ENCODE measurements at regions not wholly inside any gene's neighbourhood (a gene's known extent, or its start where the extent isn't known, plus 50 kb on each side); places are given as distances from the start of the nearest gene placed in this dataset.

DNA sequence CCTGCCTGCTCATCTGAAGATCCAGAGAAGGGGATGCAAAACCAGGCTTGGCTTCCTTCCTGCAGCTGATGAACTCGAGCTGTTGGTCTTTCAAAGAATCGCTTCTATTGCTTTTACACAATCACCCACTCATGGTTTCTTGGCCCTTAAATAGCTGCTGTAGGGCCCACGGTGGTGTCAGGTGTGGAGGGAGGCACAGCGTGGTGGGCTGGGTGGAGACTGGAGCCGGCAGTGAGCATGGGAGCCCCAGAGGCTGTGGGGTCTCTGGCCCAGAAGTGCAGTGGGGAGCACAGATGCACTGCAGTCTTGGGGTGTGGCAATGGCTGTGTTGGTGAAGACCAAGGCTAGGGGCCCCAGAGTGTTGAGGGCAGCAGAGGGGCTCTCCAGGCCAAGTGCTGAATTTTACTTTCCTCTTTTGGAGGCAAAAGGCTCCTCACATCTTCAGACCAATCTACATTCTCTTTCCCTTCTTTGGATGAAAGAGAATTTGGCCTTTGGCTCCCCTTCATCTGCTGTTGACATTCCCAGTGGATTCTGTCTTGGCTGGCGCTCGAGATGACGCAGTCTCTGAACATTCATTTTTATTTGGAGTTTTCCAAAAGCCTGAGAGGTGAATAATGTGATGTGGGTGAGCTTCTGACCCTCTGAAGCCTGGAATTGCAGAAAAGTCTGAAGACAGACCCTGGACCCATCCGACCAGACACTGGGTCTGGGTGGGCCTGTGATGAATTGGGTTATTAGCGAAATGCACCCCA, 70.1 kb upstream of the ASB18 start:
- H3K4me3 Mint-ChIP-seq (ENCODE audit: low read depth), result no peak overlapping the region
- TF ChIP-seq, protein P1, sequence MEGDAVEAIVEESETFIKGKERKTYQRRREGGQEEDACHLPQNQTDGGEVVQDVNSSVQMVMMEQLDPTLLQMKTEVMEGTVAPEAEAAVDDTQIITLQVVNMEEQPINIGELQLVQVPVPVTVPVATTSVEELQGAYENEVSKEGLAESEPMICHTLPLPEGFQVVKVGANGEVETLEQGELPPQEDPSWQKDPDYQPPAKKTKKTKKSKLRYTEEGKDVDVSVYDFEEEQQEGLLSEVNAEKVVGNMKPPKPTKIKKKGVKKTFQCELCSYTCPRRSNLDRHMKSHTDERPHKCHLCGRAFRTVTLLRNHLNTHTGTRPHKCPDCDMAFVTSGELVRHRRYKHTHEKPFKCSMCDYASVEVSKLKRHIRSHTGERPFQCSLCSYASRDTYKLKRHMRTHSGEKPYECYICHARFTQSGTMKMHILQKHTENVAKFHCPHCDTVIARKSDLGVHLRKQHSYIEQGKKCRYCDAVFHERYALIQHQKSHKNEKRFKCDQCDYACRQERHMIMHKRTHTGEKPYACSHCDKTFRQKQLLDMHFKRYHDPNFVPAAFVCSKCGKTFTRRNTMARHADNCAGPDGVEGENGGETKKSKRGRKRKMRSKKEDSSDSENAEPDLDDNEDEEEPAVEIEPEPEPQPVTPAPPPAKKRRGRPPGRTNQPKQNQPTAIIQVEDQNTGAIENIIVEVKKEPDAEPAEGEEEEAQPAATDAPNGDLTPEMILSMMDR (IDR thresholded peaks at IDR 0.05; ENCODE audit: unreplicated experiment), result no peak
- no peak overlapping the region for H3K27ac Mint-ChIP-seq
- DNase-seq (ENCODE audit: low spot score, unreplicated experiment), result no peak
- H3K36me3 Mint-ChIP-seq (ENCODE audit: insufficient read depth), result peaks cover 16% of the 10 kb centered on the region
- no peaks in the 10 kb centered on the region for H3K9me3 Mint-ChIP-seq (ENCODE audit: low read depth)
- H3K27me3 Mint-ChIP-seq, result no peaks in the 10 kb centered on the region
- peaks cover 3% of the 10 kb centered on the region for H3K4me1 Mint-ChIP-seq (ENCODE audit: low read depth)

DNA sequence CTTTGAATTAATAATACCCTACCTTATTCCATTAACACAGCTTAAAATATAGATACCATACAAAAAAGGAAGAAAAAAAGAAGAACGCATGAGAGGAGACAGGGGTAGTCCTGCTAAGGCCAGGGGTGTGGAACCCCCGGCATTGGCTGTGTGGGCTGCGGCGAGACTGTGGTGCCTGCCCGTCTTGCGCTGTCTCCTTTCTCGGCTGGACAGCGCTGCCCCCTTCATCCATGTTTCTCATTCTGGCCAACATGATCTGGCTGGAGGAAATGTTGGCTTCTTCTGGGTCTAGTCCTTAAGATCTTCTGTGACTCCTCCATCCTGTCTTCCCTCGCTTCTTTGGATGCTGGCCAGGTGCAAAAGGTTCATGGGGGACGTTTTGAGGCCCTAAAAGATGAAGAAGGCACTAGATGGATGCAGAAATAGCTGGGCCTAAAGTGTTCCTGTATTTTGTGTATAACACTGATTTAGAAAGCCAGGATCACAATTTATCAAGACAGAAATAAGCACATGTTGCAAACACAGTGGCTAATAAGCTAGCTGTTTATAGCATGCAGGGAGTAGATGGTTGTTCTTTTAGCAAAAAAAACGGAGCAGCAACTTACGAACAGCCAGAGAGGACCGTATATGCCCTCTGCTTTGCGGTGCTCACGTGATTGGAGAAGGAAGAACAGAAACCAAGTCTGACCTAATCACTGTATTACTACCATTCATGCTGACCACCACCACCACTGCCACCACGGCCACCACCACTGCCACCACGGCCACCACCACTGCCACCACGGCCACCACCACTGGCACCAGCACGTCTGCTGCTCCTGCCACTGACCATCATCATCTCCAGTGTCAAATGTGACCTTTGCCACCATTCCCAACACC, 71.7 kb upstream of the ASB18 start:
- peaks cover 22% of the 10 kb centered on the region for H3K36me3 Mint-ChIP-seq (ENCODE audit: insufficient read depth)
- H3K4me1 Mint-ChIP-seq (ENCODE audit: low read depth), result peaks cover 3% of the 10 kb centered on the region
- no peak overlapping the region for H3K4me3 Mint-ChIP-seq (ENCODE audit: low read depth)
- H3K27me3 Mint-ChIP-seq, result no peaks in the 10 kb centered on the region
- H3K9me3 Mint-ChIP-seq (ENCODE audit: low read depth), result no peaks in the 10 kb centered on the region
- no peak overlapping the region for H3K27ac Mint-ChIP-seq
- DNase-seq (ENCODE audit: low spot score, unreplicated experiment), result no peak
- TF ChIP-seq, protein P1 (IDR thresholded peaks at IDR 0.05; ENCODE audit: unreplicated experiment), result no peak

DNA sequence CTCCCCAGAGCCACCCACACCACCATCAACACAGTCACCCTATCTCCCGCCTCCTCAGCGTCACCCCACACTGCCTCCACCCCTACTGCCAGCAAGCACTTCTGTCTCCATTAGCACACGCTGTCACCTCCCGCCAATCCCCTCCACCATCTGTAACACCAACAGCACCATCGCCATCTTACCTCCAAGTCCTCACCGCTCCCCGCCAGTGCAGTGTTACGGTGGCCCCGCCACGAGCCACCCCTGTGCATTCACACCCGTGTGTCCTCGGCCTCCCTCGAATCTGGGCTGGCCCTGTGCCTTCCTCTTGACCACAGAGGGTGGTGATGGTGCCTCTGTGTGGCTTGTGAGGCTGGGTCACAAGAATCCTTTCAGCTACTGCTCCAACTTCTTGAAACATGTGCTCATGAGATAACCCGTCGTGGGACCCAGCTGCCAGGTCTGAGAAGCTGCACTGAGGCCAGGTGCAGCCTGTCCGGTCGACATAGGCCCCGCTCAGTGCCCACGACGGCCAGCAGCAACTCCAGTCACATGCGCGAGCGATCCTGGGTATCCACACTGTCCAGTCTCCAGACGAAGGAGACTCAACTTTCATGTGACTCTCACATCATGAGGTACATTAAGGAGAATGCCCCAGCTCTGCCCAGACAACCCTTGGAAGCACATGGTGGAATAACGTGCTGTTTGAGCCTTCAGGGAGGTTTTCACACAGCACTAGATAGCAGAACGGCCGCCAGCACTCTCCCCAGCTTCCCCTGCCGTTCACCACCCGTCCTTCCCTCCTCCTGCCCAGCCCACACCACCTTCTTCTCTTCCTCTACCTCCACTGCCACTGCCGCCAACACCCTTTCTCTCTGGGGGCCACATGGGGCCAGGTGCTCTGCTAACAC, 72.6 kb upstream of the ASB18 start:
- Mint-ChIP-seq H3K27ac (no peak overlapping the region), H3K9me3 (ENCODE audit: low read depth) (no peaks in the 10 kb centered on the region), H3K4me3 (ENCODE audit: low read depth) (no peak overlapping the region), H3K27me3 (no peaks in the 10 kb centered on the region), H3K4me1 (ENCODE audit: low read depth) (peaks cover 3% of the 10 kb centered on the region), H3K36me3 (ENCODE audit: insufficient read depth) (peaks cover 23% of the 10 kb centered on the region)
- TF ChIP-seq, protein P1 (IDR thresholded peaks at IDR 0.05; ENCODE audit: unreplicated experiment), result no peak
- no peak for DNase-seq (ENCODE audit: low spot score, unreplicated experiment)

DNA sequence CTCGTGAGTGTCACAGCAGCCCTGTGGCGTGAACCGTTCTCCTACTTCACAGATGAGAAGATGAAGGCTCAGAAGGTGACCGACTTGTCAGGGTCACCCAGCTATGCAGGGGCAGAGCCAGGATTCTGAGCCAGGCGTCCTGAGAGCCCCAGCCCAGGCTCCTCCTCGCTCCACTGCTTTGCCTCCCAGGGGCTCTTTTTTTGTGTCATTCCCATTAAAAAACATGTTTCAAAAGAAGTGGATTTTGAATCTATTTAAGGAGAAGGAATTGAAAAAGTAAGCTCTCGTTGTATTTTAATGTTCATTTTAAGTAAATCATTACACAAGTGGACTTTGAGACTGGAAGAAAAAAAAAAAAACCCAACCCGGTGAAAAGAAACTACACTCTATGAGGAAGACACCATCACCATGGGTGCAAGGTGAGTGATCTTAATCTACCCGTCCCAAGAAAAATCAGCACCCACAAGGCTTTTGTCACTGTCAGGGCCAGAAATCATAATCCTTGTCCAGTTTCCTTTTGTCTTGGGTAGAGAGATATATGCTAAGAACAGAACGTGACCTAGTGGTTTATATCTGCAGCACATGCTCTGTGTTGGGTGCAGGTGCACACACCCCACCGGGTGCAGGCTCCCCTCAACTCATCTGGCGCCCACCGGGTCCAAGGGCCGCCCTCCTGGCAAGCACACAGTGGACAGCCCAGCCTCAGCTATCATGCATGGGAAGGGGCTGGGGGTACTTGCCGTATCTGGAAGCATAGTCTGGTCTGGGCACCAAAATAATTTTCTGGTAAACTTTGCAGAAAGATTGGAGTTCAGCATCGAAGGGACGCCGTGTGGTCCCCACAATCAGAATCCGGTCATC, 73.5 kb upstream of the ASB18 start:
- H3K36me3 Mint-ChIP-seq (ENCODE audit: insufficient read depth), result peaks cover 23% of the 10 kb centered on the region
- TF ChIP-seq, protein P1 (IDR thresholded peaks at IDR 0.05; ENCODE audit: unreplicated experiment), result no peak
- H3K4me1 Mint-ChIP-seq (ENCODE audit: low read depth), result peaks cover 3% of the 10 kb centered on the region
- no peak for DNase-seq (ENCODE audit: low spot score, unreplicated experiment)
- H3K9me3 Mint-ChIP-seq (ENCODE audit: low read depth), result no peaks in the 10 kb centered on the region
- no peak overlapping the region for H3K4me3 Mint-ChIP-seq (ENCODE audit: low read depth)
- no peaks in the 10 kb centered on the region for H3K27me3 Mint-ChIP-seq
- no peak overlapping the region for H3K27ac Mint-ChIP-seq
